GM18505 (cell line): ENCODE measurements at regions not wholly inside any gene's neighbourhood (a gene's known extent, or its start where the extent isn't known, plus 50 kb on each side); places are given as distances from the start of the nearest gene placed in this dataset.
A peak's percentile ranks its signal among the peaks of the same experiment; 100 is the strongest.
"Not testable (repeated sequence)": the region's sequence is repeated elsewhere in the genome, so short reads cannot be mapped to it uniquely, and the experiment has no call there.

ENCODE experiments used
- ATAC-seq: cut with Tn5 transposase; IDR thresholded peaks from one replicate; pipeline ENCODE4 v1.9.1; 2021; ENCODE audit not compliant: unreplicated experiment
- POLR2A ChIP-seq: IDR thresholded peaks from 4 replicates; pipeline ENCODE4 v1.6.1; 2011; ENCODE audit warnings: borderline replicate concordance; ENCODE audit not compliant: insufficient read depth, insufficient read length; ENCODE audit errors: extremely low read depth

DNA sequence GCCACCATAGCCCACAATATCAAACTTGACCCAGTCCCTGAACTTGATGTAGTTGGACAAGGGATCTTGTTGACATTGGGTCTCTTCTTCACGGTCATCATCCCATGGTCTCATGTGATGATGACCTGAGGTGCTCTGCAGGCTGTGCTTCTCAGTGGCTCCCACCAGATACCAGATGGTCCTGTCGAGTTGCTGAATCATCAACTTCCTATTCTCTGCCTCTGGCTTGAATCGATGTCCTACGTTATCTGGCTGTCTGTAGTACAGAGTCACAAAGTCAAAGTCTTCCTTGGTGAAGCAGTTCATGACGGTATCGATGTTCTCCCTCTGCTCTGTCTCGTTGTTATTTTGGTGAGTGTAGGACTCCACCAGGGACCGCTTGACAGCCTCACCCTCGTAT lies 145.7 kb upstream of the ALDH3B2 start:
- TF ChIP-seq POLR2A: no peak
- ATAC-seq: no peak

- ATAC-seq: not testable (repeated sequence)
Observed at GRCh38 chr11:67817558-67817957, 143.1 kb upstream of the ALDH3B2 start.

DNA sequence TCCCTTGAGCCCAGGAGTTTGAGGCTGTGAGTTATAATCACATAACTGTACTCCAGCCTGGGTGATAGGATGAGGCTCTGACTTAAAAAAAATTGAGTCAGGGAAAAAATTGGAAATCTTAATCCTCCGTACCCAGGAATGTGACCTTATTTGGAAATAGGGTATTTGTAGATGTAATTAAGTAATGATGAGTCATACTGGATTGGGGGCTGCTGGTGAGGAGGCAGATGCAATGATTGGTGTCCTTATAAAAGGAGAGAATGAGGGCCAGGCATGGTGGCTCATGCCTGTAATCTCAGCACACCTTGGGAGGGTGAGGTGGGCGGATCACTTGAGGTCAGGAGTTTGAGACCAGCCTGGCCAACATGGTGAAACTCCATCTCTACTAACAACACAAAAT lies 134.9 kb upstream of the ALDH3B2 start:
- not testable (repeated sequence) for ATAC-seq

DNA sequence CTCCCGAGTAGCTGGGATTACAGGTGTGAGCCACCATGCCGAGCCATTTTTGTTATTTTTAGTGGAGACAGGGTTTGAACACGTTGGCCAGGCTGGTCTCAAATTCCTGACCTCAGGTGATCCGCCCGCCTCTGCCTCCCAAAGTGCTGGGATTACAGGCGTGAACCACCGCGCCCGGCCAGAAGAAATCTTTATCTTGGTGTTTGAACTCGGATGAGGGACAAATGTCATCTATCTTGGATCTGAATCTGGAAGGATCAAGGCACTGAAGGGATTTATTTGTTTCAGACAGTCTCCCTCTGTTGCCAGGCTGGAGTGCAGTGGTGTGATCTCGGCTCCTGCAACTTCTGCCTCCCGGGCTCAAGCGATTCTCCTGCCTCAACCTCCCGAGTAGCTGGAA lies 133.5 kb upstream of the ALDH3B2 start:
- not testable (repeated sequence) for ATAC-seq

- ATAC-seq: not testable (repeated sequence)
Observed at GRCh38 chr11:67806728-67807235, 132.4 kb upstream of the ALDH3B2 start.

GRCh38 chr11:67806183-67806582 lies 131.8 kb upstream of the ALDH3B2 start:
- not testable (repeated sequence) for ATAC-seq

- TF ChIP-seq POLR2A: peak; percentile 53
- peak; percentile 92 for ATAC-seq
Observed at GRCh38 chr11:67805253-67806126, 131.1 kb upstream of the ALDH3B2 start.

GRCh38 chr11:67804435-67805252 lies 130.2 kb upstream of the ALDH3B2 start:
- ATAC-seq: peak; percentile 3

DNA sequence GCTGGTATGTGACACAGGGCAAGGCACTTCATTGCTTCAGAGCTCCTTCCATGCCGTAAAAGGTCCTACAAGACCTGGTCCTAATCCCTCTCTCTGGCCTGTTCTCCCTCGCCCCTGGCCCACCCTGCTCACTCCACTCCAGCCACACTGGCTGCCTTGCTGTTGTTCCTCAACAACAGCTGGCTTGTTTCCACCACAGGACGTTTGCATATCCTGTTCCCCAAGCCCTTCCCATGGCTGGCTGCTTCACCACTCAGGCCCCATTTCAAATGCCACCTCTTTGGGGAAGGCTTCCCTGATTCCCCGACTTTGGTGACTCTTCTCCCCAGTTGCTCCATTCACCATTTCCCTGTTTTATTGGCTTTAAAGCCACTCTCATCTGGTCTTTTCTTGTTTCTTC lies 129.1 kb upstream of the ALDH3B2 start:
- ATAC-seq: not testable (repeated sequence)

GRCh38 chr11:67803055-67803454 lies 128.6 kb upstream of the ALDH3B2 start:
- not testable (repeated sequence) for ATAC-seq

DNA sequence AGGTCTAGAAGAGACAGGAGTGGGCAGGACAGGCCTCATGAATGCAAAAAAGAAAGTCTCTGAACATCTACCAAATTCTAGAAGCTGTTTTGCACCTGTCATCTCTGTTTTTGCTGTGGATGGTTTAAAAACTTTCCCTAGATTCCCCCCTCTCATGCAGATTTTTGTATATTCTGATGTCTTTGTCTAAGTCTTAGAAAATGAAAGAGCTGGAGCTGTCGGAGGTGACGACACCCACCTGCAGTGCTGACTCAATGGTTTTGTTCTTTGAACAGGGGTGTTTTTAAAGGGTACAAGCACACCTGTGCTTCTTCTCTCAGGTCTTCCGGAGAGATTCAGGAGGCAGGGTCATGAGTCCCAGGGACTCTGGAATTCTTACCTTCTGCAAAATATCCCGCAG lies 128.2 kb upstream of the ALDH3B2 start:
- ATAC-seq: not testable (repeated sequence)

DNA sequence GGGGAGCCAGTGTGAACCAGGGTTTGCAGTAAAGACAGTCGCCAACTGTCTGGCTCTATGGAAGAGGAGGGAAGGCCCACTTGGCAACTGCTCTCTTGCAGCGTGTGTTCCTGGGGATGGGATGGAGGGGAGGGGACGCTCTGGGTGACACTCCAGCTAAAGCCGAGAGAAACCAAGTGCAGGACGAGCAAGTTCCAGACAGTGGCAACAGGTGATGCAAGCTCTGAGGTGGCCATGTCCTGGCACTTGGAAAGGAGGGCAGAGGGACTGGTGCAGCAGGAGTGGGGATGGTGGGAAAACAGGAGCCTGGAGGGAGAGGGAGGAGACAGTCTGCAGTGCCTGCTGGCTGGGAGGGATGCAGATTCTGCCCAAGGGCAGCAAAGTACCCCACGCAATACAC lies 127.0 kb upstream of the ALDH3B2 start:
- ATAC-seq: not testable (repeated sequence)

- ATAC-seq: not testable (repeated sequence)
Observed at GRCh38 chr11:67800591-67800990, 126.2 kb upstream of the ALDH3B2 start.

- not testable (repeated sequence) for ATAC-seq
Observed at GRCh38 chr11:67799808-67800207, 125.4 kb upstream of the ALDH3B2 start.

DNA sequence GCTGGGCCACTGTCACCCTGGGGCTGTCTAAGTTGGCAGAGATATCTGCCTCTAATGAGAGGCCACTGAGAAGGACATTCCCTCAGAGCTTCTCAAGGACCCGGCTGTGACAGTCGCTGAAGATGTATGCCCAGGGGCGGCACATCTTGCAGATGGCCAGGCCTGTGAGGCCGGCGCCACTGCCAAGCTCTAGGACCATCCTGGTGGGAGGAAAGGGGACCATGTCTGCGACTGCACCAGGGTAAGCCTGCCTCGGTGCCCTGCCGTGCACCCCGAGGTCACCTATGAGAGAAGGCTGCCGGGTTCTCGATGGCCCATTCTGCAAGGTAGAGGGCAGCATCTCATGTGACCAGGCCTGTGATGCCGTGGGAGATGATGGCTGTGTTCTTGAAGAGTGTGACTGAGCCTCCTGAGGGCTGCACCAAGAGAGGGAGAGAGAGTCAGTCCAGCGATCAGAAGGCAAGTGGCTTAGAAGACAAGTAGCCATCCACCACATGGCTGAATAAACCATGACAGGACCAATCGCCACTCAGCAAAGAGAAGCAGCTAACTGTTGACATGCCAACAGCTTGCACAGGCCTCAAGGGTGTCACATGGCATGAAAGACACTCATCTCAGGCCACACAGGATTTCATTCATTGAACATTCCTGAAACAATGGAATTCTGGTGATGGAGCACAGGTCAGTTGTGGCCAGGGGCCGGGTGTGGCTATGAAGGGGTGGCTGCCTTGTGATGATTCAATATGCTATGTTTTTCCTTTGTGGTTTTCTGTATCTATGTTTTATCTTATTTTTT lies 123.5 kb upstream of the ALDH3B2 start:
- not testable (repeated sequence) for ATAC-seq
